NCI-H1694 (cell line): ENCODE measurements at regions not wholly inside any gene's neighbourhood (a gene's known extent, or its start where the extent isn't known, plus 50 kb on each side); places are given as distances from the start of the nearest gene placed in this dataset.
"Not testable (repeated sequence)": the region's sequence is repeated elsewhere in the genome, so short reads cannot be mapped to it uniquely, and the experiment has no call there.

Experiments
- DNase-seq: peaks from one replicate; lab custom pipeline; 2025; lab: John Stamatoyannopoulos, UW

DNA sequence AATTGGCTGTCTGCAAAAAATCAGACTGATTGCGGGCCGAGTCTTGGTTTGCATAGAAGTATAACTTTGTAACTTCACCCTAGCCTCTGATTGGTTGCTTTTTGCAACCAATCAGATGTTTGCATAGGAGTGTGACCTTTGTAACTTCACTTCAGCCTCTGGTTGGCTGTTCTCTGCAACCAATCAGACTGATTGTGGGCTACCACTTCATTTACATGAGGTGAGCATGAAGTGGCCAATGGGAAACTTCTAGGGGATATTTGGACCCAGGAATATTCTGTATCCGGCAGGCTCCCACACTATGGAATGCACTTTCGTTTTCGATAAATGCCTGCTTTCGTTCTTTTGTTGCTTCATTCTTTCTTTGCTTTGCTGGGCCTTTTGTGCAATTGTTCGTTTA lies 667.7 kb downstream of the FAM133A start:
- DNase-seq: not testable (repeated sequence)

- no peak for DNase-seq
Measured at GRCh38 chrX:94361241-94361640, 687.2 kb downstream of the FAM133A start.

DNA sequence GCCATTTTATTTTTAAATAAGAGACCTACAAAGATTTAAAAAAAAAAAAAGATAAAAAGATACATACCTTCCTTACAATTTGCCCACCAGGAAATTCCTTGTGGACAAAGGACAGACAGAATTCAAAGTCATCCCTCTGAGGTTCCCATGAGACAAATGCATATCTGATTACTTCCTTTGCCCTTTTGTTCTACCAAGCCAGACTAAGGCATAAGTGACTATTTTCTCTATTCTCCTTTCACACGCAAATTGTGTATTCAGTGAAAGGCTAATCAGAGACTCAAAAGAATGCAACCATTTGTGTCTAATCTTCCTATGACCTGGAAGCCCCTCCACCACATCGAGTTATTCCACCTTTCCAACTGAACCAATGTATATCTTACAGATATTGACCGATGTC lies 691.7 kb downstream of the FAM133A start:
- no peak for DNase-seq

DNA sequence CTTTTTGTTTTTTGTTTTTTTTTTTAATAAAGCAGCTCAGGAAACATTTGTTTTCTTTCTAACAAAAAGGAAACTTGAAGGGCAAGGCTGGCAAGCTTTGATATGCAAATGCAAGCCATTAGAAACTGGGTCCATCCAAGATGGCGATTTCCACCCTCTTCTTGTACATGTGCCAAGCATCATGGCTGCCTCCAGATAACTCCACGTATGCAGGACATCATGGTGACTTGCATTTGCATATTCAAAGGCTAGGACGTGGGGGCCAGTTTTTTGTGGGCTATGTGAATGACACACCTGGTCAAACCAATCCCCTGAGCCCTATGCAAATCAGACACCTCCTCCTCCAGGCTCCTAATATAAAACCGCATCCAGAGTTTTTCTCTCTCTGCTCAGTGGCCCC lies 692.6 kb downstream of the FAM133A start:
- no peak for DNase-seq

GRCh38 chrX:94389044-94389443 lies 715.0 kb downstream of the FAM133A start:
- DNase-seq: no peak

DNA sequence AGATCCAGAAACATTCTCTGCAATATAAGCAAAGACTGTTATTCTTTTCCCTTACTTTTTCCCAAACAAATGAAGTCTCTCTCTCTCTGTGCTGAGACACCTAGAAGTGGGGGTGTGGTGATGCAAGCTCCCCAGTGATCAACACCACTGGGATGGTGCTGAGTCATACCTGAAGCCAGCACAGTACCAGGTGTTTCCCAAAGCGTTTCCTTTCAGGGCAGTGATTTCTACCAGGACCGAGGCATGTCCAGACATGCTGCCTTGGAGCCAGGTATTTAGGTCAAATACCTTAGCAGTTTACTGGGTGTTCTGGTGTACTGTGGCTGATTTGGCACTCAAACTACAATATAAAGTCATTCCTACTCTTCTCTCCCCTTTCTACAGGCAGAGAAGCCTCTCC lies 726.5 kb downstream of the FAM133A start:
- DNase-seq: no peak

DNA sequence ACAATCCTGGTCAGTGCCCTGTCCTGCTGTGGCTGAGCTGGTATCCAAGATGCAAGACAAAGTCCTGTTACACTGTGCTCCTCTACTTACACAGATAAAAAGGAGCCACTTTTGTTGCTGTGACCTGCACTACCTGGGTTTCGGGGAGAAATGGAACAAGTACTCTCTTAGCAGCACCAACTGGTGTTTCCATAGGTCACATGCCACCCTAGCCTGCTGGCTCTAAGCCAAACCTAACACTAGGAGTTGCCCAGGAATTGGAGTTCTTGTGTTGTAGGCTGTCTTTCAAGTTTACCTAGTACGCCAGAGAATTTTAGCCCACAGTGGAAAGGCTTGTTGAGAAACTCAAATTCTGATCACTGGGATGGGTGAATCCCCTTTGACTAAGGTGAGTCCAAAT lies 727.4 kb downstream of the FAM133A start:
- DNase-seq: no peak

DNA sequence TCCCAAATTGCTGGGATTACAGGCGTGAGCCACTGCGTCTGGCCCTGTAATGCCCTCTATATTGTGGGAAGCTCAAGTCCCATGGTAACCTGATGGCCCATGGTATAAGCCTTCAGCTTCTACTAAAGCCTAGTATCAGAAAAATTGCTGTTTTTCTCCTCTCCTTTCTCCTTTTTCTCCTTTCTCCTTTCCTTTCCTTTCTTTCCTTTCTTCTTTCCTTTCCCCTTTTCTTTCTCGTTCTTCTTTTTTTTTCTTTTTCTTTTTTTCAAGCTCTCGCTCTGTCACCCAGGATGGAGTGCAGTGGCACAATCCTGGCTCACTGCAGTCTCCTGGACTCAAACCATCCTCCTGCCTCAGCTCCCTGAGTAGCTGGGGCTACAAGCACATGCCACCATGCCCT lies 740.7 kb downstream of the FAM133A start:
- no peak for DNase-seq

- DNase-seq: no peak
Measured at GRCh38 chrX:94418065-94418464, 744.1 kb downstream of the FAM133A start.

- no peak for DNase-seq
Measured at GRCh38 chrX:94424456-94424855, 750.5 kb downstream of the FAM133A start.

DNA sequence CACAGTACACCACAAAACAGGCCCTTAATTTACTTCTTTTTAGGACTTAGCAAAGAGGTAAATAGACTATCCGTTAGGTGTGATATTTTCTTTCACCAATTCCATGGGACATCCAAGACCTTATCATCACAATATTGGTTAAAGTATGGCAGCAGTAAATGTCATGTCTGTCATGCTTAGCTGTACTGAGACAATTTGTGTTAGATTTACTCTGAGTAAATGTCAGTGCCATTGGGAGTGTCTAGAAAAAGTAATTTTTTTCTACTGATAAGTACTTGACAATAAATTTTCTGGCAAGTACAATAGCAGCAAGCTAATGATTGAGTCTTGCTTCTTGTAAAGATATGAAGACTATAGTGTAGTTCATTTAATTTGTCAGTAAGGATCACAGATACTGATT lies 756.1 kb downstream of the FAM133A start:
- DNase-seq: no peak

DNA sequence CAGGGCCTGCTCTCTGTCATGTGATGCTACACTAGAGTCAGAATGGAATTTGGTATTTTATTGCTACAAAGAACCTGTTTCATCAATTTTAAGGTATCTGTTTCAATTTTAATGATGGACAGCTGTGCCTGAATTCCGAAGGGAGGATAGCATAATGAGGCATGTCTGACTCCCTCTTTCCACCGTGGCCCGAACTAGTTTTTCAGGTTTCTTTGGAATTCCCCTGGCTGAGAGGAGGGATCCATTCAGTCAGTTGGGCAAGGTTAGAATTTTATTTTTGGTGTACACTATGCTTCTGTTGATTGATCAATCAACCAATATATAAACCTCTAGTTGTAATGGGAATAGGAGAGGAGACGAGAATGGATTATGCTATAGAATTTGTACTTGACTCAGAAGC lies 761.8 kb downstream of the FAM133A start:
- no peak for DNase-seq

DNA sequence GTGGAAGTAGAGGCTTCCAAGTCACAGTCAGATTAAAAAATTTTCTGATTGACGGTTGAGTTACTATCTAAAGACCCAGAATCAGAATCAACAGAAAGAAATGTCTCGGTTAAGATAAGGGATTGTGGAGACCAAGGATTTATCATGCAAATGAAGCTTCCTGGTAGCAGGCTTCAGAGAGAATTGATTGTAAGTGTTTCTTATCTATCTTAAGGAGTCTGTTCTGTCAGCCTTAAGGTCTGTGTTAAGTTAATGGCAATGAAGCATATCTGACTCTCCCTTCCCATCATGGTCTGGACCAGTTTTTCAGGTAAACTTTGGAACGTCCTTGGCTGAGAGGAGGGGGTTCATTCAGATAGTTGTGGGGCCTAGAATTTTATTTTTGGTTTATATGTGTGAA lies 780.2 kb downstream of the FAM133A start:
- no peak for DNase-seq

DNA sequence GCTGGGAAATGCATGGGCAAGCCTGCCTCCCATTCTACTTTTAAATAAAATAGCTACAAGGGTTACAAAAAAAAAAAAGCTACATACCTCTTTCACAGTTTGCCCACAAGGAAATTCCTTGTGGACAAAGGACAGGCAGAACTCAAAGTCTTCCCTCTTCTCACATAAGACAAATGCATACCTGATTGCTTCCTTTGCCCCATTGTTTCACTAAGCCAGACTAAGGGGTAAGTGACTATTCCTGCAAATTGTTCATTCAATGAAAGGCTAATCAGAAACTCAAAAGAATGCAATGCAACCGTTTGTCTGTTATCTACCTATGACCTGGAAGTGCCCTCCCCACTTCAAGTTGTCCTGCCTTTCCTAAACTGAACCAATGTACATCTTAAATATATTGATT lies 780.6 kb downstream of the FAM133A start:
- no peak for DNase-seq

DNA sequence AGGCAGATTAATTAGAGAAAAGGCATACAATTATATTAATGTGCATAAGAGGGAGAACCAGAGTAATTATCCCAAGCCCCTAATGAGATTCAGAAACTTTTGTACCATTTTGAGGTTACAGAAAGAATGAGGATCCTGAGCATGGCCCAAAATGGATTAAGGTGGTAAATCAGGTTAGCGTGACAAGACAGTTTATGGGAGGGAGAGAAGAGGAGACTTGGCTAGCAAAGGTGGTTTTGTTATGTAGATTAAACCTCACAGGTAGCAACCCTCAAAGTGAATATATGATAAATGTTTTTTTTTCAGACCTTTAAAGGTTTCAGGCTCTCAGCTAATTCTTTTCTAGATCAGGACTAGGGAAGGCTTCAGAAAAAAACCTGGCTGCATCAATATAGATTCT lies 781.8 kb downstream of the FAM133A start:
- no peak for DNase-seq

DNA sequence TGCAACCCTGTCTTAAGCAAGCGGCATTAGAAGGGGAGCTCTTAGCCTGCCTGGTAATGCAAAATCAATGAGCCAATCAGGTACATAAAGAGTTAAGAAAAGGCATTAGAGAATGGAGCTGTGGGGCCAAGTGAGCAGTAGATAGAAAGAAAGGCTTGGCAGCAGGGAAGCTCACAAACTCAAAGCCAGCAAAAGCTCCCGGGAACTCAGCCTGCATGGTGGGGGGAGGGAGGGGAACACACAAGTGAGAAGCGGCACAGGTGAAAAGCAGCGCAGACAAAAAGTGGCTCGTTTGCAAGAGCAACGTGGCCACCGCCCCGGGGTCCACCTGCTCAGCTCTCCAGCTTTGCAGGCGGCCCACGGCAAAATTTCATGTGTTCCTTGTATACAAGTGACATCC lies 818.5 kb downstream of the FAM133A start:
- no peak for DNase-seq

DNA sequence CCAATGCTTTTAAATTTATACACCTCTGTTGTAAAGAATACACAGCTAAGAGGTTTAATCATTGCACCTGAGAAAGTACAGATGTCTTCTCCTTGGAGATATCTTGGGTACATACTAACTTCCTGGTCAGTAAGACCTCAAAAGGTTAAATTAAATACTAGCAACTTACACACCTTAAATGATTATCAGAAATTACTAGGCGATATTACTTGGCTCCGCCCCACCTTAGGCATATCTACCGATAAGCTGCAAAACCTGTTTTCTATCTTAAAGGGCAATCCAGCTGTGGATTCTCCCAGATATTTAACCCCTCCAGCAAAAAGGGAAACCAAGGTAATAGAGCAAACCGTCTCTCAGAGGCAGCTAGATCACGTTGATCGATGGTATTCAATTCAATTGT lies 819.4 kb downstream of the FAM133A start:
- no peak for DNase-seq

- no peak for DNase-seq
Measured at GRCh38 chrX:94511564-94511963, 837.6 kb downstream of the FAM133A start.

- DNase-seq: no peak
Measured at GRCh38 chrX:94515009-94515408, 841.0 kb downstream of the FAM133A start.

GRCh38 chrX:94524867-94525266 lies 850.9 kb downstream of the FAM133A start:
- no peak for DNase-seq

- no peak for DNase-seq
Measured at GRCh38 chrX:94545722-94546121, 871.7 kb downstream of the FAM133A start.

- no peak for DNase-seq
Measured at GRCh38 chrX:94551831-94552230, 877.8 kb downstream of the FAM133A start.

DNA sequence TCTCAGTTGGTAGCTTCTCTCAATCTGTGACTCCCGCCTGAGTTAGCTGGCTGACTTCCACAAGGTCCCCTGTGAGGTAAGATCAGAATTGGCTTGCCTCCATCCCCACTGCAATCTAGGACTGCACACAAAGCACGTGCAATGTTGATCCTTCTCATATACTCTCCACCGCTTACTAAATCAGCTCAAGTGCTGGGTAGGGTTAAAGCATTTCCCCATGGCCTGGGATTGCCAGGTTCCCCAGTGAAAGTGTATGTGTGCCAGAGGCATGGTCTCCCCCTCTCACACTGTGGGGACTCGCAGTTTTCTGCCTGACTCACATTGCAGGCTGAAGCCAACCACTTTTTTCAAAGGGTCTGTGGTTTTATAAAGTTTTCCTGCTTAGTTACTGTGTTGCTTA lies 886.9 kb downstream of the FAM133A start:
- no peak for DNase-seq

GRCh38 chrX:94576367-94577004 lies 902.5 kb downstream of the FAM133A start:
- DNase-seq: no peak

- no peak for DNase-seq
Measured at GRCh38 chrX:94600077-94600476, 926.1 kb downstream of the FAM133A start.
